ENCODE measurements at regions not wholly inside any gene's neighbourhood (a gene's known extent, or its start where the extent isn't known, plus 50 kb on each side); places are given as distances from the start of the nearest gene placed in this dataset.

DNA sequence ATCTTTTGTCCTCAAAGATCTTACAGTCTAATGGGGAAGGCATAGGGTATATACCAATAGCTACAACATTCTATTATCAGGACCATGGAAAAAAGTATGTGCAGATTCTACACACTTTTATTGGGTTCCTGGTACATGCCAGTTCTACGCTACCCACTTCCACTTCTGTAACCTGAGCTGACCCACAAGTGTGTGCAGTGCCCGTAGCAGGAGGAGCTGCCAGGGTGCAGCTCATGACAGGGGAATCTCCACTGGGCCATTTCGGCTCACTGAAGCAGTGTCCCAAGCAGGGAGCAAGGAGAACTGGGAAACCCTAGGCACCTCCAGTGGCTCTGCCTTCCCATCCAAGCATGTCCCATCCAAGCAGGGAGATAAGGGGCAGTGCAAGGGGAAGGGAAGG lies 60.4 kb downstream of the FOXI1 start:
- no peaks in the 10 kb centered on the region for H3K79me2 ChIP-seq (ENCODE audit: insufficient read depth, low read length)
- intact Hi-C loops (cut with micrococcal nuclease), result no loop called here
- ChIA-PET RAD21 (ENCODE audit: low non-redundant PET in 1 of 2, low total read pairs in 2 of 2, uncharacterized antibody in 2 of 2, unreplicated experiment in 2 of 2) (no interaction called here), CTCF (no interaction called here), POLR2A (no interaction called here)
- H3K4me3 ChIP-seq (replicated peaks in 1 of 2; ENCODE audit: low read depth in 1 of 2, low read length in 2 of 2), result no peak overlapping the region
- H3K27ac ChIP-seq (ENCODE audit: low read depth, low read length), result no peak overlapping the region
- no peaks in the 10 kb centered on the region for H4K20me1 ChIP-seq (ENCODE audit: insufficient read depth)
- H3K27me3 ChIP-seq (ENCODE audit: insufficient read depth, low read length), result no peaks in the 10 kb centered on the region
- H2AFZ ChIP-seq (ENCODE audit: low read depth, low read length, poor library complexity, severe bottlenecking), result no peak overlapping the region
- H3K9me3 ChIP-seq (ENCODE audit: control insufficient read depth in 1 of 2, insufficient read depth in 1 of 2, low read depth in 1 of 2, low read length in 2 of 2), result no peaks in the 10 kb centered on the region
- DNase-seq (ENCODE audit: low read depth, low spot score), result no peak
- BruUV-seq (replicated peaks), result no TSS peak
- H3K4me1 ChIP-seq (ENCODE audit: control insufficient read depth in 1 of 2, insufficient read depth in 2 of 2, low read length in 2 of 2), result peaks cover 0 to 8% of the 10 kb centered on the region in 2 experiments; a peak in 1 of 4 replicates
- no peaks in the 10 kb centered on the region for H3K9me2 ChIP-seq (ENCODE audit: insufficient read depth)
- H3K36me3 ChIP-seq (ENCODE audit: control insufficient read depth in 1 of 2, insufficient read depth in 2 of 2, low read length in 2 of 2), result no peaks in the 10 kb centered on the region
- TF ChIP-seq SRF (IDR thresholded peaks at IDR 0.05; ENCODE audit: low read depth) (no peak), CTCF (IDR thresholded peaks at IDR 0.05 in 2 of 3, conservative IDR thresholded peaks at IDR 0.05 in 1 of 3; ENCODE audit: borderline replicate concordance in 1 of 3, insufficient read depth in 1 of 3, low read depth in 2 of 3, low read length in 2 of 3) (no peak), ZNF274 (IDR thresholded peaks at IDR 0.05; ENCODE audit: low read depth, low read length) (no peak), JUND (IDR thresholded peaks at IDR 0.05) (no peak), ZFX (IDR thresholded peaks at IDR 0.05) (no peak), EGR1 (IDR thresholded peaks at IDR 0.05; ENCODE audit: low read depth) (no peak), POLR2A (IDR thresholded peaks at IDR 0.05; ENCODE audit: borderline replicate concordance, extremely low read depth, insufficient read depth, insufficient read length) (no peak), POLR2AphosphoS5 (IDR thresholded peaks at IDR 0.05; ENCODE audit: low read depth, low read length) (no peak), YY1 (IDR thresholded peaks at IDR 0.05; ENCODE audit: extremely low read depth, insufficient replicate concordance, low read depth, low read length) (no peak), SIN3A (IDR thresholded peaks at IDR 0.05; ENCODE audit: low read depth) (no peak), TCF7L2 (IDR thresholded peaks at IDR 0.05; ENCODE audit: borderline replicate concordance, extremely low read depth, insufficient read depth, insufficient read length) (no peak), EZH2phosphoT487 (IDR thresholded peaks at IDR 0.05; ENCODE audit: borderline replicate concordance) (no peak), SP1 (IDR thresholded peaks at IDR 0.05; ENCODE audit: low read depth) (no peak), ELF1 (IDR thresholded peaks at IDR 0.05; ENCODE audit: borderline replicate concordance, low read depth) (no peak), CEBPB (IDR thresholded peaks at IDR 0.05; ENCODE audit: low read depth) (no peak), EZH2 (IDR thresholded peaks at IDR 0.05) (no peak), CBX3 (IDR thresholded peaks at IDR 0.05; ENCODE audit: low read depth) (no peak)
- TF ChIP-seq, protein P1, sequence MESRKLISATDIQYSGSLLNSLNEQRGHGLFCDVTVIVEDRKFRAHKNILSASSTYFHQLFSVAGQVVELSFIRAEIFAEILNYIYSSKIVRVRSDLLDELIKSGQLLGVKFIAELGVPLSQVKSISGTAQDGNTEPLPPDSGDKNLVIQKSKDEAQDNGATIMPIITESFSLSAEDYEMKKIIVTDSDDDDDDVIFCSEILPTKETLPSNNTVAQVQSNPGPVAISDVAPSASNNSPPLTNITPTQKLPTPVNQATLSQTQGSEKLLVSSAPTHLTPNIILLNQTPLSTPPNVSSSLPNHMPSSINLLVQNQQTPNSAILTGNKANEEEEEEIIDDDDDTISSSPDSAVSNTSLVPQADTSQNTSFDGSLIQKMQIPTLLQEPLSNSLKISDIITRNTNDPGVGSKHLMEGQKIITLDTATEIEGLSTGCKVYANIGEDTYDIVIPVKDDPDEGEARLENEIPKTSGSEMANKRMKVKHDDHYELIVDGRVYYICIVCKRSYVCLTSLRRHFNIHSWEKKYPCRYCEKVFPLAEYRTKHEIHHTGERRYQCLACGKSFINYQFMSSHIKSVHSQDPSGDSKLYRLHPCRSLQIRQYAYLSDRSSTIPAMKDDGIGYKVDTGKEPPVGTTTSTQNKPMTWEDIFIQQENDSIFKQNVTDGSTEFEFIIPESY (IDR thresholded peaks at IDR 0.05; ENCODE audit: extremely low read depth, insufficient replicate concordance, low read length), result no peak
- no peak for ATAC-seq
- no peak overlapping the region for H3K9ac ChIP-seq (ENCODE audit: low read length)
- H3K4me2 ChIP-seq (ENCODE audit: low read length), result no peak overlapping the region

Data from HCT116 (cell line).